Progenitor cell of endocrine pancreas (in vitro differentiated cells): ENCODE measurements at regions not wholly inside any gene's neighbourhood (a gene's known extent, or its start where the extent isn't known, plus 50 kb on each side); places are given as distances from the start of the nearest gene placed in this dataset.

Experiments used
- DNase-seq: peaks from one replicate; pipeline ENCODE4 v3.0.0; 2021; ENCODE audit warnings: low spot score; ENCODE audit not compliant: unreplicated experiment
- H3K27ac Mint-ChIP-seq: 2 replicates; pipeline ENCODE4 v1.8.0; 2021; ENCODE audit warnings: mild to moderate bottlenecking, moderate library complexity, mixed read lengths
- H3K27me3 Mint-ChIP-seq: 2 replicates; pipeline ENCODE4 v1.8.0; 2021; ENCODE audit warnings: mixed read lengths
- H3K36me3 Mint-ChIP-seq: 2 replicates; pipeline ENCODE4 v1.8.0; 2022; ENCODE audit warnings: mixed read lengths; ENCODE audit not compliant: insufficient read depth
- H3K4me1 Mint-ChIP-seq: 2 replicates; pipeline ENCODE4 v1.8.0; 2021; ENCODE audit warnings: low read depth, mixed read lengths
- H3K4me3 Mint-ChIP-seq: 2 replicates; pipeline ENCODE4 v1.8.0; 2021; ENCODE audit warnings: low read depth, mild to moderate bottlenecking, moderate library complexity, mixed read lengths
- H3K9me3 Mint-ChIP-seq: 2 replicates; pipeline ENCODE4 v1.8.0; 2021; ENCODE audit warnings: low read depth, mixed read lengths
- CTCF ChIP-seq: fragments of 200-600 bp; sonication (generic); IDR thresholded peaks from one replicate; pipeline ENCODE4 v1.5.0; 2021; ENCODE audit warnings: antibody characterized with exemption, mild to moderate bottlenecking; ENCODE audit not compliant: unreplicated experiment

GRCh38 chr3:153257673-153258351 is 95.8 kb downstream of the RAP2B start:
- H3K4me3 Mint-ChIP-seq, result no peak overlapping the region
- no peak for TF ChIP-seq CTCF
- no peaks in the 10 kb centered on the region for H3K9me3 Mint-ChIP-seq
- H3K27ac Mint-ChIP-seq, result no peak overlapping the region
- no peaks in the 10 kb centered on the region for H3K27me3 Mint-ChIP-seq
- H3K36me3 Mint-ChIP-seq, result no peaks in the 10 kb centered on the region
- peaks cover 1% of the 10 kb centered on the region for H3K4me1 Mint-ChIP-seq
- DNase-seq, result no peak

GRCh38 chr3:153259956-153260355 is 97.9 kb downstream of the RAP2B start:
- H3K4me1 Mint-ChIP-seq, result peaks cover 1% of the 10 kb centered on the region
- no peak for TF ChIP-seq CTCF
- H3K27me3 Mint-ChIP-seq, result no peaks in the 10 kb centered on the region
- no peaks in the 10 kb centered on the region for H3K36me3 Mint-ChIP-seq
- DNase-seq, result no peak
- no peak overlapping the region for H3K27ac Mint-ChIP-seq
- H3K4me3 Mint-ChIP-seq, result no peak overlapping the region
- H3K9me3 Mint-ChIP-seq, result no peaks in the 10 kb centered on the region

- no peak for TF ChIP-seq CTCF
- Mint-ChIP-seq H3K27ac (no peak overlapping the region), H3K4me1 (peaks cover 1% of the 10 kb centered on the region), H3K4me3 (no peak overlapping the region), H3K9me3 (no peaks in the 10 kb centered on the region), H3K36me3 (no peaks in the 10 kb centered on the region), H3K27me3 (no peaks in the 10 kb centered on the region)
- no peak for DNase-seq
Measured at GRCh38 chr3:153260681-153261080, 98.7 kb downstream of the RAP2B start.

GRCh38 chr3:153266619-153267018 is 104.6 kb downstream of the RAP2B start:
- no peak overlapping the region for H3K27ac Mint-ChIP-seq
- peaks cover 3% of the 10 kb centered on the region for H3K27me3 Mint-ChIP-seq
- no peak overlapping the region for H3K4me3 Mint-ChIP-seq
- peaks cover 2% of the 10 kb centered on the region for H3K4me1 Mint-ChIP-seq
- H3K36me3 Mint-ChIP-seq, result peaks cover 2% of the 10 kb centered on the region
- no peak for DNase-seq
- H3K9me3 Mint-ChIP-seq, result peaks cover 6% of the 10 kb centered on the region
- no peak for TF ChIP-seq CTCF

- H3K27me3 Mint-ChIP-seq, result peaks cover 3% of the 10 kb centered on the region
- no peak for TF ChIP-seq CTCF
- H3K4me3 Mint-ChIP-seq, result no peak overlapping the region
- no peak overlapping the region for H3K27ac Mint-ChIP-seq
- no peak for DNase-seq
- peaks cover 2% of the 10 kb centered on the region for H3K36me3 Mint-ChIP-seq
- peaks cover 6% of the 10 kb centered on the region for H3K9me3 Mint-ChIP-seq
- peaks cover 2% of the 10 kb centered on the region for H3K4me1 Mint-ChIP-seq
Measured at GRCh38 chr3:153268564-153269279, 106.7 kb downstream of the RAP2B start.
